Lower lobe of right lung (tissue), 2 donors: ENCODE measurements at regions not wholly inside any gene's neighbourhood (a gene's known extent, or its start where the extent isn't known, plus 50 kb on each side); places are given as distances from the start of the nearest gene placed in this dataset.
A peak's percentile ranks its signal among the peaks of the same experiment; 100 is the strongest.

Experiments
- ATAC-seq, 2 donors: fragments of 200-7000 bp; cut with Tn5 transposase; one replicate each; pipeline ENCODE4 v1.9.1; 2020 to 2022; ENCODE audit warnings: mild to moderate bottlenecking in 2 of 2, moderate library complexity in 2 of 2
- DNase-seq: peaks from one replicate; pipeline ENCODE4 v3.0.0-alpha.2; 2020
- H3K27ac ChIP-seq: fragments of 200-600 bp; one replicate; pipeline ENCODE4 v1.8.0; 2022
- H3K27me3 ChIP-seq: fragments of 200-600 bp; one replicate; pipeline ENCODE4 v1.8.0; 2022; ENCODE audit warnings: low read depth
- H3K36me3 ChIP-seq: fragments of 200-600 bp; one replicate; pipeline ENCODE4 v1.8.0; 2022; ENCODE audit warnings: mild to moderate bottlenecking
- H3K4me1 ChIP-seq: fragments of 200-600 bp; one replicate; pipeline ENCODE4 v1.8.0; 2022
- H3K4me3 ChIP-seq: fragments of 200-600 bp; one replicate; pipeline ENCODE4 v1.8.0; 2022; ENCODE audit warnings: mild to moderate bottlenecking
- H3K9me3 ChIP-seq: fragments of 200-600 bp; one replicate; pipeline ENCODE4 v1.8.0; 2022
- intact Hi-C: fragments of 100-400 bp; cut with DNase I; formaldehyde crosslinking; loops from one replicate; pipeline ENCODE4 v1.11.0; 2022
- TF ChIP-seq, protein P1 (sequence below): fragments of 200-600 bp; IDR thresholded peaks from one replicate; pipeline ENCODE4 v1.8.0; 2022; ENCODE audit warnings: antibody characterized with exemption, mild to moderate bottlenecking
- donor health status: DM: no; HTN: yes; CAD: no; lungs with severe emphysema.

DNA sequence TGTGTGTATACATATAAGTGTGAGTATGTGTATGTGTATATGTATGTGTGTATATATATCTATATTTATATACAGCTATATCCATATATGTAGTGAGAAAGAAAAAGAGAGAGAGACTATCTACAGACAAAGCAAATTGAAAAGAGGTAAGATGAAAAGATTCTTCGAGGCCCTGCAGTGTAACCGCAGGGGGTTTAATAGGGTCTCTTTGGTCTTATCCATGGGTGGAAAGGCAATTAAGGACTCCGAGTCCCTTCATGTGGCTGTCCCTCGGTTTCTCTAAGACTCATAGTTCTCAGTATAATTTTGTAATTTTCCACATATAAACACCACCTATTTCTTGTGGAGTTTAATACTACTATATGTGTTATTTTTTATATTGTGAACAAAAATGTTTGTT, 50.6 kb upstream of the JAZF1 start:
- no peak for DNase-seq
- Histone ChIP-seq H3K27me3 (no peaks in the 10 kb centered on the region), H3K27ac (no peak overlapping the region), H3K9me3 (no peaks in the 10 kb centered on the region), H3K4me3 (no peak overlapping the region), H3K36me3 (no peaks in the 10 kb centered on the region), H3K4me1 (no peaks in the 10 kb centered on the region)
- intact Hi-C loops: no loop called here
- ATAC-seq: no peak
- TF ChIP-seq, protein P1, sequence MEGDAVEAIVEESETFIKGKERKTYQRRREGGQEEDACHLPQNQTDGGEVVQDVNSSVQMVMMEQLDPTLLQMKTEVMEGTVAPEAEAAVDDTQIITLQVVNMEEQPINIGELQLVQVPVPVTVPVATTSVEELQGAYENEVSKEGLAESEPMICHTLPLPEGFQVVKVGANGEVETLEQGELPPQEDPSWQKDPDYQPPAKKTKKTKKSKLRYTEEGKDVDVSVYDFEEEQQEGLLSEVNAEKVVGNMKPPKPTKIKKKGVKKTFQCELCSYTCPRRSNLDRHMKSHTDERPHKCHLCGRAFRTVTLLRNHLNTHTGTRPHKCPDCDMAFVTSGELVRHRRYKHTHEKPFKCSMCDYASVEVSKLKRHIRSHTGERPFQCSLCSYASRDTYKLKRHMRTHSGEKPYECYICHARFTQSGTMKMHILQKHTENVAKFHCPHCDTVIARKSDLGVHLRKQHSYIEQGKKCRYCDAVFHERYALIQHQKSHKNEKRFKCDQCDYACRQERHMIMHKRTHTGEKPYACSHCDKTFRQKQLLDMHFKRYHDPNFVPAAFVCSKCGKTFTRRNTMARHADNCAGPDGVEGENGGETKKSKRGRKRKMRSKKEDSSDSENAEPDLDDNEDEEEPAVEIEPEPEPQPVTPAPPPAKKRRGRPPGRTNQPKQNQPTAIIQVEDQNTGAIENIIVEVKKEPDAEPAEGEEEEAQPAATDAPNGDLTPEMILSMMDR: no peak

DNA sequence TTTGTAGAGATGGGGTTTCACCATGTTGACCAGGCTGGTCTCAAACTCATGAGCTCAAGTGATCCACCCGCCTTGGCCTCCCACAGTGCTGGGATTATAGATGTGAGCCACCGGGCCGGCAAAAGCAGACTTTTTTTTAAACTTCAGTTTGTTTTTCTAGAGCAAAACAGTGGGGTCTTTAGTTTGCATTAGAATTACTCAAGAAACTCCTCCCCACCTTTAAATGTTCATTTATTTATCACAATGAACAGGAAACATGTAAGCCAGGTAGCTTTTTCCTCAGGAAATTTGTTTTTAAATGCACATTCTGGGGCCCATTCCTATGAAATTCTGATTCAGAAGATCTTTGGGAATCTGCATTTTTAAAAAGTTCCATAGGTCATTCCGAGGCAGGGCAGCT, 56.0 kb upstream of the JAZF1 start:
- Histone ChIP-seq H3K27ac (no peak overlapping the region), H3K4me1 (no peaks in the 10 kb centered on the region), H3K27me3 (no peaks in the 10 kb centered on the region), H3K9me3 (no peaks in the 10 kb centered on the region), H3K36me3 (no peaks in the 10 kb centered on the region), H3K4me3 (no peak overlapping the region)
- intact Hi-C loops: no loop called here
- ATAC-seq: no peak
- TF ChIP-seq, protein P1: no peak
- DNase-seq: no peak

DNA sequence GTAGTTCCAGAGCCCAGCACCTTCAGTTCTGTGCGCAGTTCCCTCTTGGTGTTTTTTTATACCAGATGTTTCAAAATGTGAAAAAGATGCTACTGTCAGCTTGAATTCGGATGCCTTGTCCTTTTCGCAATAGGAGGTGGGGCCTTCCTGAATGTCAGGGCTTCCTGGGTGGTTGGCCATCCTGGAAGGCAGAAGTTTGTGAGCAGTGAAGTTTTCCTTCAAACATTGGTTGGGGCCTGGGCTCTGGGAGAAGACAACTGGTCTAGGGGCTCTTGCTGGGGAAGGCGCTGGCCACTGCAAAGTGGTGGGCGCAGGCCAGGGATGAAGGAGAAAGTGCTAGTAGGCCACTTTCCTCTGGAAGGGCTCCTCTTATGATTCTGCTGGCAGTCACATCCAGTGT, 56.8 kb upstream of the JAZF1 start:
- Histone ChIP-seq H3K4me3 (no peak overlapping the region), H3K27ac (no peak overlapping the region), H3K36me3 (no peaks in the 10 kb centered on the region), H3K4me1 (no peaks in the 10 kb centered on the region), H3K27me3 (no peaks in the 10 kb centered on the region), H3K9me3 (no peaks in the 10 kb centered on the region)
- DNase-seq (no peak), ATAC-seq (no peak)
- intact Hi-C loops: no loop called here
- TF ChIP-seq, protein P1: no peak

DNA sequence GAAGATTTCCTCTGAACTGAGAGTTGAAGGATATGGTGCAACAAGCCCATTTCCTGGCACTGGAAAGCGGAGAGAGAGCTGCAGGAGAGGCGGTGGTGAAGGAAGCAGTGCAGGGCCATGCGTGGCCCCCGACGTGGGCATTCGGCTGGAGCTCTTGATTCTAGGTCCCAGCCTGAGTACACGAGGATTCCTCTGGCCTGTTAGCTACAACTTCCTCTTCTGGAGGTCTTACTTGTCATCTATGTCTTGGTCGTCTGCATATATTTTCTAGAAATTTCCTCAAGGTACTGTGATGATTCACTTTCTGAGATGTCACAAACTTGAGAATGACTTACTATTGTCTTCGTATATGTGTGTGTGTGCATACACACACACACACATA, 59.2 kb upstream of the JAZF1 start:
- ATAC-seq (peak; percentile 43 to 71), DNase-seq (no peak)
- Histone ChIP-seq H3K4me3 (no peak overlapping the region), H3K4me1 (no peaks in the 10 kb centered on the region), H3K9me3 (no peaks in the 10 kb centered on the region), H3K27ac (no peak overlapping the region), H3K36me3 (no peaks in the 10 kb centered on the region), H3K27me3 (no peaks in the 10 kb centered on the region)
- intact Hi-C loops: no loop called here
- TF ChIP-seq, protein P1: no peak

DNA sequence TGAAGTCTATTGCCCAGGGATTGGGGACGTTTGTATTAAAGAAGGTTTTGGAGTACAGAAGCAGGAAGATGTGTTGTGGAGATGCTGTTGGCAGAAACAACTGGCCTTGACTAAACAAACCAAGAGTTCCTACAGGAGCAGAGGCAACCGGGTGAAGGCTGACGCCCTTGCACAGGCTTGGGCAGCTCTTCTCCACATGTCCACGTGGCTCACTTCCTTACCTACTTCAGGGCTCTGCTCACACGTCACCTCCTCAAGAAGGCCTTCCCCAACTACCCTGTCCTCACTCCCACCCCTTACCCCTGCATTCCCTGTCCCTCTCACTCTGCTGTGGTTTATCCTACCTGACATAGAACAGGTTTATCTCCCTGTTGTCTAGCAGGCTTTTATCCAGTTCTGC, 59.9 kb upstream of the JAZF1 start:
- Histone ChIP-seq H3K4me1 (no peaks in the 10 kb centered on the region), H3K36me3 (no peaks in the 10 kb centered on the region), H3K4me3 (no peak overlapping the region), H3K27ac (no peak overlapping the region), H3K27me3 (no peaks in the 10 kb centered on the region), H3K9me3 (no peaks in the 10 kb centered on the region)
- ATAC-seq (peak in 1 of 2 donors; percentile 32), DNase-seq (no peak)
- TF ChIP-seq, protein P1: no peak
- intact Hi-C loops: no loop called here

DNA sequence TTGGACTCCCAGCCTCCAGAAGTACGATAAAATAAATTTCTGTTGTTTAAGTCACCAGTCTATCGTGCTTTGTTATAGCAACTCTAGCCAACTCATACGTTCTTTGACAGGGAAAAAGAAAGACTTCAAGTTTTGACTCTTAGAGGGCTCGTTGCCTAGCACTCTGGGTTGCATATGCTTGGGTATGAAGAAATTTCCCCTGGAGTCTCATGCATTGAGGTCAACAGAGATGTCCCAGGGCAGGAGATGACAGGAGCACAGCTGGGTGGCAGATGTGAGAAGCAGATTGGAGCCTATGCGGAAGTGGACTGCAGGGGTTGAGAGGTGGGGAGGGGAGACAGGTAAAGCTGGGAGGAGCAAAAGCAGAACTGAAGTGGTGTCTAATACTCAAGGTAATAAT, 63.3 kb upstream of the JAZF1 start:
- no peaks in the 10 kb centered on the region for H3K9me3 ChIP-seq
- no peaks in the 10 kb centered on the region for H3K36me3 ChIP-seq
- ATAC-seq: no peak
- no peaks in the 10 kb centered on the region for H3K4me1 ChIP-seq
- intact Hi-C loops: no loop called here
- TF ChIP-seq, protein P1: no peak
- H3K4me3 ChIP-seq: no peak overlapping the region
- no peak for DNase-seq
- no peak overlapping the region for H3K27ac ChIP-seq
- H3K27me3 ChIP-seq: no peaks in the 10 kb centered on the region
